ENCODE measurements at regions not wholly inside any gene's neighbourhood (a gene's known extent, or its start where the extent isn't known, plus 50 kb on each side); places are given as distances from the start of the nearest gene placed in this dataset.

DNA sequence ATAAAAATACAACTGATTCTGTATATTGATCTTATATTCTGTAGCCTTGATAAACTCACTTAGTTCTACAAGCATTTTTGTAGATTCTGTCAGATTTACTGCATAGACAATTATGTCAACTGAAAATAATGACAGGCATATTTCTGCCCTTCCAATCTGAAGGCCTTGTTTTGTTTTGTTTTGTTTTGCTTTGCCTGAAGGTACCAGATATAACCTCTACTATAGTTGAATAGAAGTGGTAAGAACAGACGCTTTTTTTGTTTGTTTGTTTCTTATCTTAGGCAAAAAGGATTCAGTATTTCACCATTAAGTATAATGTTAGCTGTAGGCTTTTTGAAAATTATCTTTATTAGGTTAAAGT lies 64.6 kb upstream of the RSPO3 start:
- Histone ChIP-seq H3K36me3 (ENCODE audit: control insufficient read depth in 2 of 2, insufficient read depth in 1 of 2, low read length in 2 of 2) (no peaks in the 10 kb centered on the region), H3K4me1 (ENCODE audit: control insufficient read depth, insufficient read depth, low read length) (0 out of 2 replicates have a peak, but pooled peaks cover 2% of the 10 kb centered on the region), H3K9me3 (ENCODE audit: control insufficient read depth, insufficient read depth, low read depth, low read length) (no peaks in the 10 kb centered on the region), H3K27ac (ENCODE audit: extremely low read depth, low read depth, low read length) (no peak overlapping the region), H3K4me3 (ENCODE audit: low read depth, low read length) (no peak overlapping the region)
- ChIA-PET CTCF (no interaction called here), POLR2A (no interaction called here)
- TF ChIP-seq, protein P1, sequence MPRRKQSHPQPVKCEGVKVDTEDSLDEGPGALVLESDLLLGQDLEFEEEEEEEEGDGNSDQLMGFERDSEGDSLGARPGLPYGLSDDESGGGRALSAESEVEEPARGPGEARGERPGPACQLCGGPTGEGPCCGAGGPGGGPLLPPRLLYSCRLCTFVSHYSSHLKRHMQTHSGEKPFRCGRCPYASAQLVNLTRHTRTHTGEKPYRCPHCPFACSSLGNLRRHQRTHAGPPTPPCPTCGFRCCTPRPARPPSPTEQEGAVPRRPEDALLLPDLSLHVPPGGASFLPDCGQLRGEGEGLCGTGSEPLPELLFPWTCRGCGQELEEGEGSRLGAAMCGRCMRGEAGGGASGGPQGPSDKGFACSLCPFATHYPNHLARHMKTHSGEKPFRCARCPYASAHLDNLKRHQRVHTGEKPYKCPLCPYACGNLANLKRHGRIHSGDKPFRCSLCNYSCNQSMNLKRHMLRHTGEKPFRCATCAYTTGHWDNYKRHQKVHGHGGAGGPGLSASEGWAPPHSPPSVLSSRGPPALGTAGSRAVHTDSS (tag by site-specific recombination; IDR thresholded peaks at IDR 0.05) = no peak
- TF ChIP-seq TCF7L2 (IDR thresholded peaks at IDR 0.05; ENCODE audit: borderline replicate concordance, low read depth, low read length) (no peak), ZBTB21 (tag by site-specific recombination; IDR thresholded peaks at IDR 0.05) (no peak), ZNF423 (tag by site-specific recombination; IDR thresholded peaks at IDR 0.05) (no peak), ZNF501 (tag by site-specific recombination; IDR thresholded peaks at IDR 0.05) (no peak)
- TF ChIP-seq, protein P2, sequence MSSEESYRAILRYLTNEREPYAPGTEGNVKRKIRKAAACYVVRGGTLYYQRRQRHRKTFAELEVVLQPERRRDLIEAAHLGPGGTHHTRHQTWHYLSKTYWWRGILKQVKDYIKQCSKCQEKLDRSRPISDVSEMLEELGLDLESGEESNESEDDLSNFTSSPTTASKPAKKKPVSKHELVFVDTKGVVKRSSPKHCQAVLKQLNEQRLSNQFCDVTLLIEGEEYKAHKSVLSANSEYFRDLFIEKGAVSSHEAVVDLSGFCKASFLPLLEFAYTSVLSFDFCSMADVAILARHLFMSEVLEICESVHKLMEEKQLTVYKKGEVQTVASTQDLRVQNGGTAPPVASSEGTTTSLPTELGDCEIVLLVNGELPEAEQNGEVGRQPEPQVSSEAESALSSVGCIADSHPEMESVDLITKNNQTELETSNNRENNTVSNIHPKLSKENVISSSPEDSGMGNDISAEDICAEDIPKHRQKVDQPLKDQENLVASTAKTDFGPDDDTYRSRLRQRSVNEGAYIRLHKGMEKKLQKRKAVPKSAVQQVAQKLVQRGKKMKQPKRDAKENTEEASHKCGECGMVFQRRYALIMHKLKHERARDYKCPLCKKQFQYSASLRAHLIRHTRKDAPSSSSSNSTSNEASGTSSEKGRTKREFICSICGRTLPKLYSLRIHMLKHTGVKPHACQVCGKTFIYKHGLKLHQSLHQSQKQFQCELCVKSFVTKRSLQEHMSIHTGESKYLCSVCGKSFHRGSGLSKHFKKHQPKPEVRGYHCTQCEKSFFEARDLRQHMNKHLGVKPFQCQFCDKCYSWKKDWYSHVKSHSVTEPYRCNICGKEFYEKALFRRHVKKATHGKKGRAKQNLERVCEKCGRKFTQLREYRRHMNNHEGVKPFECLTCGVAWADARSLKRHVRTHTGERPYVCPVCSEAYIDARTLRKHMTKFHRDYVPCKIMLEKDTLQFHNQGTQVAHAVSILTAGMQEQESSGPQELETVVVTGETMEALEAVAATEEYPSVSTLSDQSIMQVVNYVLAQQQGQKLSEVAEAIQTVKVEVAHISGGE (tag by site-specific recombination; conservative IDR thresholded peaks at IDR 0.05; ENCODE audit: low read depth) = no peak

DNA sequence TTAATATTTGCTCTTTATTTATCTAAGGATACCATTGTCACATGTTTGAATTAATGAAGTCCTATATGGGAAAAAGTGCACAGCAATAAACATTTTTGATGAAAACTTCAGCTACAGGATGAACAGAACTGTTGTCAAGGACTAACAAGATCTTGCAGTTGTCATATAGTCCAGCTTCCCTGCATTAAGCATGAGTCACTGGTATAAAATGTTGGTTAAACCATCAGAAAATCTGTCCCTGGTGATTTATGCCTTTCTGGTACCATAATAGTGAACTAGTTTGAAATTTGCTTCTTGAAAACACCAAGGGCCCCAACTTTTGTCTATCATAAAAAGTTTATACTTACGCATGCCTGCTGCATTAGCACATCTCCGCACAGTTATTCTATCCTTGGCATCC lies 60.4 kb upstream of the RSPO3 start:
- TF ChIP-seq IKZF3 (tag by site-specific recombination; IDR thresholded peaks at IDR 0.05) (no peak), ZNF341 (tag by site-specific recombination; IDR thresholded peaks at IDR 0.05; ENCODE audit: low read depth) (no peak), ZNF248 (tag by site-specific recombination; IDR thresholded peaks at IDR 0.05) (no peak), ZNF292 (tag by site-specific recombination; IDR thresholded peaks at IDR 0.05; ENCODE audit: borderline replicate concordance, low read depth) (no peak)
- TF ChIP-seq, protein P3, sequence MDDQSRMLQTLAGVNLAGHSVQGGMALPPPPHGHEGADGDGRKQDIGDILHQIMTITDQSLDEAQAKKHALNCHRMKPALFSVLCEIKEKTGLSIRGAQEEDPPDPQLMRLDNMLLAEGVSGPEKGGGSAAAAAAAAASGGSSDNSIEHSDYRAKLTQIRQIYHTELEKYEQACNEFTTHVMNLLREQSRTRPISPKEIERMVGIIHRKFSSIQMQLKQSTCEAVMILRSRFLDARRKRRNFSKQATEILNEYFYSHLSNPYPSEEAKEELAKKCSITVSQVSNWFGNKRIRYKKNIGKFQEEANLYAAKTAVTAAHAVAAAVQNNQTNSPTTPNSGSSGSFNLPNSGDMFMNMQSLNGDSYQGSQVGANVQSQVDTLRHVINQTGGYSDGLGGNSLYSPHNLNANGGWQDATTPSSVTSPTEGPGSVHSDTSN (CRISPR knock-in tag; IDR thresholded peaks at IDR 0.05) = no peak
- TF ChIP-seq, protein P4, sequence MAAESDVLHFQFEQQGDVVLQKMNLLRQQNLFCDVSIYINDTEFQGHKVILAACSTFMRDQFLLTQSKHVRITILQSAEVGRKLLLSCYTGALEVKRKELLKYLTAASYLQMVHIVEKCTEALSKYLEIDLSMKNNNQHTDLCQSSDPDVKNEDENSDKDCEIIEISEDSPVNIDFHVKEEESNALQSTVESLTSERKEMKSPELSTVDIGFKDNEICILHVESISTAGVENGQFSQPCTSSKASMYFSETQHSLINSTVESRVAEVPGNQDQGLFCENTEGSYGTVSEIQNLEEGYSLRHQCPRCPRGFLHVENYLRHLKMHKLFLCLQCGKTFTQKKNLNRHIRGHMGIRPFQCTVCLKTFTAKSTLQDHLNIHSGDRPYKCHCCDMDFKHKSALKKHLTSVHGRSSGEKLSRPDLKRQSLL (tag by site-specific recombination; IDR thresholded peaks at IDR 0.05) = no peak
- H3K27ac ChIP-seq (ENCODE audit: extremely low read depth, low read depth, low read length) = no peak overlapping the region
- no peaks in the 10 kb centered on the region for H3K9me3 ChIP-seq (ENCODE audit: control insufficient read depth, insufficient read depth, low read depth, low read length)
- 0 out of 2 replicates have a peak, but pooled peaks cover 2% of the 10 kb centered on the region for H3K4me1 ChIP-seq (ENCODE audit: control insufficient read depth, insufficient read depth, low read length)
- POLR2A ChIA-PET = no interaction called here
- no peak overlapping the region for H3K4me3 ChIP-seq (ENCODE audit: low read depth, low read length)
- CTCF ChIA-PET = no interaction called here
- no peaks in the 10 kb centered on the region for H3K36me3 ChIP-seq (ENCODE audit: control insufficient read depth in 2 of 2, insufficient read depth in 1 of 2, low read length in 2 of 2)

DNA sequence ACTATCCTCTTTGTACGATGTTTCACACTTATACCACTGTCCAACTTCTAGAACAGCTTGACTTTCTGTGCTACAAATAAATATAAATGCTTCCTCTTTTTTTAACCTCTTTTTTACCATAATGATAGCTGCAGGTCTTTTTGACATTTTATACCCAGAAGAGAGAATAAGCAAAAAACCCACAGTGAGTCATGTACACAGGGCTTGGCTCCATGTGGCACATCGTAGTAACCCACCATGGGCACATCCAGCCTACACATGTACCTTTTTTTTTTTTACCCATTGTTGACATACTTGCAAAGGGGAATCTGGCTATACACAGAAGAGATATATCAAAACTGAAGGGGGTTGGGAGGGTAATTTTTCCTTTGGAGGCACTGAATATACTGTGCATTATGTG lies 59.5 kb upstream of the RSPO3 start:
- H3K4me3 ChIP-seq (ENCODE audit: low read depth, low read length) = no peak overlapping the region
- H3K9me3 ChIP-seq (ENCODE audit: control insufficient read depth, insufficient read depth, low read depth, low read length) = no peaks in the 10 kb centered on the region
- ChIA-PET POLR2A (no interaction called here), CTCF (no interaction called here)
- TF ChIP-seq YY2 (tag by site-specific recombination; IDR thresholded peaks at IDR 0.05) = no peak
- no peak for TF ChIP-seq ZNF221 (tag by site-specific recombination; IDR thresholded peaks at IDR 0.05; ENCODE audit: borderline replicate concordance)
- TF ChIP-seq ZNF529 (tag by site-specific recombination; IDR thresholded peaks at IDR 0.05; ENCODE audit: insufficient replicate concordance) = no peak
- TF ChIP-seq, protein P5, sequence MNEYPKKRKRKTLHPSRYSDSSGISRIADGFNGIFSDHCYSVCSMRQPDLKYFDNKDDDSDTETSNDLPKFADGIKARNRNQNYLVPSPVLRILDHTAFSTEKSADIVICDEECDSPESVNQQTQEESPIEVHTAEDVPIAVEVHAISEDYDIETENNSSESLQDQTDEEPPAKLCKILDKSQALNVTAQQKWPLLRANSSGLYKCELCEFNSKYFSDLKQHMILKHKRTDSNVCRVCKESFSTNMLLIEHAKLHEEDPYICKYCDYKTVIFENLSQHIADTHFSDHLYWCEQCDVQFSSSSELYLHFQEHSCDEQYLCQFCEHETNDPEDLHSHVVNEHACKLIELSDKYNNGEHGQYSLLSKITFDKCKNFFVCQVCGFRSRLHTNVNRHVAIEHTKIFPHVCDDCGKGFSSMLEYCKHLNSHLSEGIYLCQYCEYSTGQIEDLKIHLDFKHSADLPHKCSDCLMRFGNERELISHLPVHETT (tag by site-specific recombination; IDR thresholded peaks at IDR 0.05) = no peak
- no peak for TF ChIP-seq SALL2 (tag by site-specific recombination; IDR thresholded peaks at IDR 0.05; ENCODE audit: borderline replicate concordance)
- TF ChIP-seq FEZF1 (tag by site-specific recombination; IDR thresholded peaks at IDR 0.05) = no peak
- no peak for TF ChIP-seq ZNF792 (tag by site-specific recombination; IDR thresholded peaks at IDR 0.05)
- TF ChIP-seq ZNF24 (tag by site-specific recombination; IDR thresholded peaks at IDR 0.05) = no peak
- no peak for TF ChIP-seq ZNF660 (tag by site-specific recombination; IDR thresholded peaks at IDR 0.05)
- TF ChIP-seq ZNF211 (tag by site-specific recombination; IDR thresholded peaks at IDR 0.05; ENCODE audit: low read depth) = no peak
- no peak for TF ChIP-seq ZNF555 (tag by site-specific recombination; conservative IDR thresholded peaks at IDR 0.05)
- H3K36me3 ChIP-seq (ENCODE audit: control insufficient read depth in 2 of 2, insufficient read depth in 1 of 2, low read length in 2 of 2) = no peaks in the 10 kb centered on the region
- H3K4me1 ChIP-seq (ENCODE audit: control insufficient read depth, insufficient read depth, low read length) = 0 out of 2 replicates have a peak, but pooled peaks cover 2% of the 10 kb centered on the region
- H3K27ac ChIP-seq (ENCODE audit: extremely low read depth, low read depth, low read length) = no peak overlapping the region

Data from HEK293 (cell line).